ENCODE measurements at regions not wholly inside any gene's neighbourhood (a gene's known extent, or its start where the extent isn't known, plus 50 kb on each side); places are given as distances from the start of the nearest gene placed in this dataset.

GRCh38 chr13:55402870-55403269 is 1737.8 kb upstream of the PRR20A start:
- no peak for TF ChIP-seq CTCF (conservative IDR thresholded peaks at IDR 0.05; ENCODE audit: low read depth, low read length)
- TF ChIP-seq EZH2 (IDR thresholded peaks at IDR 0.05; ENCODE audit: borderline replicate concordance, low read depth, low read length, poor library complexity, severe bottlenecking): no peak
